SK-N-SH treated with all-trans-retinoic acid at 6 μM for 48 hours (cell line): ENCODE measurements at regions not wholly inside any gene's neighbourhood (a gene's known extent, or its start where the extent isn't known, plus 50 kb on each side); places are given as distances from the start of the nearest gene placed in this dataset.

ENCODE experiments used
- ATAC-seq: fragments of 200-7000 bp; cut with Tn5 transposase; 3 replicates; pipeline ENCODE4 v1.9.1; 2020; ENCODE audit warnings: mild to moderate bottlenecking, moderate library complexity
- BACH2 ChIP-seq: fragments of 250-450 bp; sonication (Bioruptor Pico); IDR thresholded peaks from 2 replicates; pipeline ENCODE4 v1.9.0; 2021; ENCODE audit warnings: mild to moderate bottlenecking, borderline replicate concordance
- CREB5 ChIP-seq: fragments of 250-450 bp; sonication (Bioruptor Pico); IDR thresholded peaks from 2 replicates; pipeline ENCODE4 v1.5.1; 2020; ENCODE audit warnings: low read depth, mild to moderate bottlenecking, moderate library complexity
- CSDC2 ChIP-seq: fragments of 250-450 bp; sonication (Bioruptor Pico); IDR thresholded peaks from 2 replicates; pipeline ENCODE4 v1.5.0; 2020; ENCODE audit warnings: mild to moderate bottlenecking, moderate library complexity
- CSRNP3 ChIP-seq: fragments of 250-450 bp; sonication (Bioruptor Pico); IDR thresholded peaks from 2 replicates; pipeline ENCODE4 v1.5.1; 2021; ENCODE audit warnings: mild to moderate bottlenecking, moderate library complexity
- ESRRG ChIP-seq: fragments of 250-450 bp; sonication (Bioruptor Pico); IDR thresholded peaks from 2 replicates; pipeline ENCODE4 v1.6.1; 2021; ENCODE audit warnings: mild to moderate bottlenecking
- GLIS3 ChIP-seq: fragments of 250-450 bp; sonication (Bioruptor Pico); IDR thresholded peaks from 2 replicates; pipeline ENCODE4 v1.5.0; 2020; ENCODE audit warnings: mild to moderate bottlenecking, moderate library complexity
- ISL1 ChIP-seq: fragments of 250-450 bp; sonication (Bioruptor Pico); IDR thresholded peaks from 2 replicates; pipeline ENCODE4 v2.1.2; 2022; ENCODE audit warnings: mild to moderate bottlenecking, moderate library complexity
- OSR1 ChIP-seq: fragments of 250-450 bp; sonication (Bioruptor Pico); IDR thresholded peaks from 2 replicates; pipeline ENCODE4 v1.8.0; 2022; ENCODE audit warnings: moderate library complexity, mild to moderate bottlenecking, inconsistent platforms
- PPARA ChIP-seq: fragments of 250-450 bp; sonication (Bioruptor Pico); IDR thresholded peaks from 2 replicates; pipeline ENCODE4 v1.5.0; 2020; ENCODE audit warnings: mild to moderate bottlenecking, borderline replicate concordance
- RARB ChIP-seq: fragments of 250-450 bp; sonication (Bioruptor Pico); IDR thresholded peaks from 2 replicates; pipeline ENCODE4 v1.8.0; 2021; ENCODE audit warnings: mild to moderate bottlenecking, moderate library complexity
- TCF4 ChIP-seq: fragments of 250-450 bp; sonication (Bioruptor Pico); IDR thresholded peaks from 2 replicates; pipeline ENCODE4 v1.8.0; 2021; ENCODE audit warnings: mild to moderate bottlenecking, moderate library complexity, borderline replicate concordance
- TOX ChIP-seq: fragments of 250-450 bp; sonication (Bioruptor Pico); IDR thresholded peaks from 2 replicates; pipeline ENCODE4 v1.8.0; 2021; ENCODE audit warnings: mild to moderate bottlenecking, moderate library complexity, borderline replicate concordance
- ZC3H10 ChIP-seq: fragments of 250-450 bp; sonication (Bioruptor Pico); IDR thresholded peaks from 2 replicates; pipeline ENCODE4 v1.5.1; 2021; ENCODE audit warnings: mild to moderate bottlenecking, moderate library complexity
- ZFP3 ChIP-seq: fragments of 250-450 bp; sonication (Bioruptor Pico); IDR thresholded peaks from 2 replicates; pipeline ENCODE4 v1.5.0; 2020; ENCODE audit warnings: mild to moderate bottlenecking, moderate library complexity
- ZFP30 ChIP-seq: fragments of 450-650 bp; formaldehyde crosslinking; IDR thresholded peaks from 2 replicates; pipeline ENCODE4 v1.5.0; 2022; ENCODE audit warnings: mild to moderate bottlenecking, moderate library complexity
- ZNF70 ChIP-seq: fragments of 450-650 bp; formaldehyde crosslinking; IDR thresholded peaks from 2 replicates; pipeline ENCODE4 v1.5.0; 2020; ENCODE audit warnings: mild to moderate bottlenecking, moderate library complexity
- ZNF8 ChIP-seq: fragments of 450-650 bp; formaldehyde crosslinking; IDR thresholded peaks from 2 replicates; pipeline ENCODE4 v1.5.0; 2020; ENCODE audit warnings: mild to moderate bottlenecking, moderate library complexity
- TF ChIP-seq, protein P1 (sequence below): fragments of 250-450 bp; sonication (Bioruptor Pico); IDR thresholded peaks from 2 replicates; pipeline ENCODE4 v1.5.0; 2020; ENCODE audit warnings: mild to moderate bottlenecking, moderate library complexity
- TF ChIP-seq, protein P2 (sequence below): fragments of 250-450 bp; sonication (Bioruptor Pico); IDR thresholded peaks from 2 replicates; pipeline ENCODE4 v1.8.0; 2020; ENCODE audit warnings: mild to moderate bottlenecking, moderate library complexity, borderline replicate concordance
- TF ChIP-seq, protein P3 (sequence below): fragments of 250-450 bp; sonication (Bioruptor Pico); IDR thresholded peaks from 2 replicates; pipeline ENCODE4 v1.8.0; 2021; ENCODE audit warnings: low read depth, mild to moderate bottlenecking, moderate library complexity, borderline replicate concordance

DNA sequence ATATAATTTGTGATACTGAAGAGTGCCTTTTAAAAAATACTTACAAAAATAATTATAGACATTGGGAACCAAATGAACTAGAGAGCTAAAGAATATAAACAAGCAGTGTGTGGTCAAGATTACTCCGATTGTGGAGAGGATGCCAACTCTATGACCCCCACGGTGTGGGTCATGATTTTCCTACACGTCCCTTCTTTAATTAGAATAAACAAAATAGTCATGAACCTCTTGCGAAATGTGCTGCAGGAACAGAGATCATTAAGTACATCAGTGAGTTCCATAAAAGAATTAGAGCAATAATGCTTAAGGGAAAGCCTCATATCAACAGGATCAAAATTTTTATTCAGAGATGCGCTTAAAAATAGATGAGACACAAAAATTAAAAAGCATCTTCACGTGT lies 476.6 kb upstream of the ROBO1 start:
- no peak for ATAC-seq
- no peak for TF ChIP-seq ZFP30 (CRISPR knock-in tag)
- TF ChIP-seq ISL1 (CRISPR knock-in tag) = no peak
- TF ChIP-seq PPARA (CRISPR knock-in tag) = no peak
- TF ChIP-seq CREB5 (CRISPR knock-in tag) = no peak
- TF ChIP-seq ZNF70 (CRISPR knock-in tag) = no peak
- no peak for TF ChIP-seq TCF4 (CRISPR knock-in tag)
- TF ChIP-seq TOX (CRISPR knock-in tag) = no peak
- no peak for TF ChIP-seq ZFP3 (CRISPR knock-in tag)
- TF ChIP-seq, protein P1, sequence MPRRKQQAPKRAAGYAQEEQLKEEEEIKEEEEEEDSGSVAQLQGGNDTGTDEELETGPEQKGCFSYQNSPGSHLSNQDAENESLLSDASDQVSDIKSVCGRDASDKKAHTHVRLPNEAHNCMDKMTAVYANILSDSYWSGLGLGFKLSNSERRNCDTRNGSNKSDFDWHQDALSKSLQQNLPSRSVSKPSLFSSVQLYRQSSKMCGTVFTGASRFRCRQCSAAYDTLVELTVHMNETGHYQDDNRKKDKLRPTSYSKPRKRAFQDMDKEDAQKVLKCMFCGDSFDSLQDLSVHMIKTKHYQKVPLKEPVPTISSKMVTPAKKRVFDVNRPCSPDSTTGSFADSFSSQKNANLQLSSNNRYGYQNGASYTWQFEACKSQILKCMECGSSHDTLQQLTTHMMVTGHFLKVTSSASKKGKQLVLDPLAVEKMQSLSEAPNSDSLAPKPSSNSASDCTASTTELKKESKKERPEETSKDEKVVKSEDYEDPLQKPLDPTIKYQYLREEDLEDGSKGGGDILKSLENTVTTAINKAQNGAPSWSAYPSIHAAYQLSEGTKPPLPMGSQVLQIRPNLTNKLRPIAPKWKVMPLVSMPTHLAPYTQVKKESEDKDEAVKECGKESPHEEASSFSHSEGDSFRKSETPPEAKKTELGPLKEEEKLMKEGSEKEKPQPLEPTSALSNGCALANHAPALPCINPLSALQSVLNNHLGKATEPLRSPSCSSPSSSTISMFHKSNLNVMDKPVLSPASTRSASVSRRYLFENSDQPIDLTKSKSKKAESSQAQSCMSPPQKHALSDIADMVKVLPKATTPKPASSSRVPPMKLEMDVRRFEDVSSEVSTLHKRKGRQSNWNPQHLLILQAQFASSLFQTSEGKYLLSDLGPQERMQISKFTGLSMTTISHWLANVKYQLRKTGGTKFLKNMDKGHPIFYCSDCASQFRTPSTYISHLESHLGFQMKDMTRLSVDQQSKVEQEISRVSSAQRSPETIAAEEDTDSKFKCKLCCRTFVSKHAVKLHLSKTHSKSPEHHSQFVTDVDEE (CRISPR knock-in tag) = no peak
- TF ChIP-seq, protein P2, sequence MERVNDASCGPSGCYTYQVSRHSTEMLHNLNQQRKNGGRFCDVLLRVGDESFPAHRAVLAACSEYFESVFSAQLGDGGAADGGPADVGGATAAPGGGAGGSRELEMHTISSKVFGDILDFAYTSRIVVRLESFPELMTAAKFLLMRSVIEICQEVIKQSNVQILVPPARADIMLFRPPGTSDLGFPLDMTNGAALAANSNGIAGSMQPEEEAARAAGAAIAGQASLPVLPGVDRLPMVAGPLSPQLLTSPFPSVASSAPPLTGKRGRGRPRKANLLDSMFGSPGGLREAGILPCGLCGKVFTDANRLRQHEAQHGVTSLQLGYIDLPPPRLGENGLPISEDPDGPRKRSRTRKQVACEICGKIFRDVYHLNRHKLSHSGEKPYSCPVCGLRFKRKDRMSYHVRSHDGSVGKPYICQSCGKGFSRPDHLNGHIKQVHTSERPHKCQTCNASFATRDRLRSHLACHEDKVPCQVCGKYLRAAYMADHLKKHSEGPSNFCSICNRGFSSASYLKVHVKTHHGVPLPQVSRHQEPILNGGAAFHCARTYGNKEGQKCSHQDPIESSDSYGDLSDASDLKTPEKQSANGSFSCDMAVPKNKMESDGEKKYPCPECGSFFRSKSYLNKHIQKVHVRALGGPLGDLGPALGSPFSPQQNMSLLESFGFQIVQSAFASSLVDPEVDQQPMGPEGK (CRISPR knock-in tag) = no peak
- TF ChIP-seq BACH2 = no peak
- TF ChIP-seq OSR1 (CRISPR knock-in tag) = no peak

DNA sequence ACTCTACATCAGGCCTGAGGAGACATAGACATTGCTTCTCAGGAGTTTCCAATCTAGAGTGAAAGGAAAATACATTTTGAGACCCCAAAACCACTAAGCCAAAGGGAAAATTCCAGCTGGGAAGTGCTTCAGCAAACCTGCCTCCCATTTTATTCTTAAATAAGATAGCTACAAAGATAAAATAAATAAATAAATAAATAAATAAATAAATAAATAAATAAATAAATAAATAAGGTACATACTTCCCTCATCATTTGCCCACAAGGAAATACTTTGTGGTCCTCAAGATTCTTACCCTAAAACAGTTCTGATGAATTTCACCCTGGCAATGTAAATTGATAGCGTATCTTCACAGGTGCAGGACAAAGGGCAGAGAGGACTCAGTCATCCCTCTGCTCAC lies 474.0 kb upstream of the ROBO1 start:
- ATAC-seq = no peak
- TF ChIP-seq ESRRG (CRISPR knock-in tag) (no peak), OSR1 (CRISPR knock-in tag) (no peak), ISL1 (CRISPR knock-in tag) (no peak), RARB (CRISPR knock-in tag) (no peak), ZNF70 (CRISPR knock-in tag) (no peak), GLIS3 (CRISPR knock-in tag) (no peak), ZNF8 (CRISPR knock-in tag) (no peak), TOX (CRISPR knock-in tag) (no peak), BACH2 (no peak), CSRNP3 (CRISPR knock-in tag) (no peak), PPARA (CRISPR knock-in tag) (no peak), CSDC2 (CRISPR knock-in tag) (no peak), ZFP30 (CRISPR knock-in tag) (no peak), TCF4 (CRISPR knock-in tag) (no peak), ZC3H10 (CRISPR knock-in tag) (no peak)
- TF ChIP-seq, protein P2 (CRISPR knock-in tag) = no peak
- TF ChIP-seq, protein P3, sequence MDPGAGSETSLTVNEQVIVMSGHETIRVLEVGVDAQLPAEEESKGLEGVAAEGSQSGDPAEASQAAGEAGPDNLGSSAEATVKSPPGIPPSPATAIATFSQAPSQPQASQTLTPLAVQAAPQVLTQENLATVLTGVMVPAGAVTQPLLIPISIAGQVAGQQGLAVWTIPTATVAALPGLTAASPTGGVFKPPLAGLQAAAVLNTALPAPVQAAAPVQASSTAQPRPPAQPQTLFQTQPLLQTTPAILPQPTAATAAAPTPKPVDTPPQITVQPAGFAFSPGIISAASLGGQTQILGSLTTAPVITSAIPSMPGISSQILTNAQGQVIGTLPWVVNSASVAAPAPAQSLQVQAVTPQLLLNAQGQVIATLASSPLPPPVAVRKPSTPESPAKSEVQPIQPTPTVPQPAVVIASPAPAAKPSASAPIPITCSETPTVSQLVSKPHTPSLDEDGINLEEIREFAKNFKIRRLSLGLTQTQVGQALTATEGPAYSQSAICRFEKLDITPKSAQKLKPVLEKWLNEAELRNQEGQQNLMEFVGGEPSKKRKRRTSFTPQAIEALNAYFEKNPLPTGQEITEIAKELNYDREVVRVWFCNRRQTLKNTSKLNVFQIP (CRISPR knock-in tag) = no peak
- TF ChIP-seq, protein P1 (CRISPR knock-in tag) = no peak
- TF ChIP-seq, all 23 proteins: peak for 0
